Neuronal stem cell (in vitro differentiated cells): ENCODE measurements at regions not wholly inside any gene's neighbourhood (a gene's known extent, or its start where the extent isn't known, plus 50 kb on each side); places are given as distances from the start of the nearest gene placed in this dataset.

Experiments used
- DNase-seq: peaks from one replicate; pipeline ENCODE4 v3.0.0-alpha.2; 2013; ENCODE audit warnings: low spot score
- H2AFZ ChIP-seq: one replicate; pipeline ENCODE4 v1.6.1; 2013; ENCODE audit warnings: mild to moderate bottlenecking, low read length, inconsistent platforms
- H2AK5ac ChIP-seq: 2 replicates; pipeline ENCODE4 v1.6.1; 2013; ENCODE audit warnings: low read depth, mild to moderate bottlenecking, inconsistent platforms, low read length, moderate library complexity, mixed read lengths
- H2BK120ac ChIP-seq: 2 replicates; pipeline ENCODE4 v1.6.1; 2013; ENCODE audit warnings: low read depth, mild to moderate bottlenecking, inconsistent platforms, low read length, moderate library complexity, mixed read lengths
- H2BK12ac ChIP-seq: one replicate; pipeline ENCODE4 v1.6.1; 2013; ENCODE audit warnings: low read length, inconsistent platforms
- H2BK15ac ChIP-seq: 2 replicates; pipeline ENCODE4 v1.6.1; 2013; ENCODE audit warnings: mild to moderate bottlenecking, low read length, inconsistent platforms, mixed read lengths
- H2BK5ac ChIP-seq: one replicate; pipeline ENCODE4 v1.6.1; 2013; ENCODE audit warnings: inconsistent platforms, mild to moderate bottlenecking, low read length, moderate library complexity
- H3K14ac ChIP-seq: one replicate; pipeline ENCODE4 v1.6.1; 2013; ENCODE audit warnings: low read length, inconsistent platforms
- H3K18ac ChIP-seq: 2 replicates; pipeline ENCODE4 v1.6.1; 2013; ENCODE audit warnings: low read length, inconsistent platforms
- H3K23ac ChIP-seq: 2 replicates; pipeline ENCODE4 v1.6.1; 2013; ENCODE audit warnings: low read depth, mild to moderate bottlenecking, mixed read lengths, low read length, inconsistent platforms; ENCODE audit not compliant: poor library complexity
- H3K27ac ChIP-seq: replicated peaks from 3 replicates; pipeline ENCODE4 v1.5.1; 2013; ENCODE audit warnings: low read length, inconsistent platforms
- H3K27me3 ChIP-seq, 3 experiments: 2 replicates each; pipeline ENCODE4 v1.6.1; 2013; ENCODE audit warnings: low read length in 3 of 3, mild to moderate bottlenecking in 2 of 3, inconsistent platforms in 1 of 3, low read depth in 1 of 3, mixed read lengths in 1 of 3, moderate library complexity in 1 of 3; ENCODE audit not compliant: control insufficient read depth in 3 of 3, insufficient read depth in 3 of 3
- H3K36me3 ChIP-seq, 2 donors: replicated peaks in 1 of 2; 2 replicates each; pipeline ENCODE4 v1.6.1; 2013; ENCODE audit warnings: low read length in 2 of 2; ENCODE audit not compliant: control insufficient read depth in 2 of 2, insufficient read depth in 2 of 2
- H3K4ac ChIP-seq: 2 replicates; pipeline ENCODE4 v1.6.1; 2013; ENCODE audit warnings: inconsistent platforms, mild to moderate bottlenecking, low read length, moderate library complexity
- H3K4me1 ChIP-seq, 2 donors: 1 replicate in 1 of 2; 2 replicates in 1 of 2; pipeline ENCODE4 v1.6.1; 2013; ENCODE audit warnings: low read length in 2 of 2, low read depth in 1 of 2; ENCODE audit not compliant: control insufficient read depth in 2 of 2, insufficient read depth in 1 of 2
- H3K4me2 ChIP-seq: one replicate; pipeline ENCODE4 v1.6.1; 2013; ENCODE audit warnings: mild to moderate bottlenecking, low read length, inconsistent platforms; ENCODE audit not compliant: insufficient read depth, poor library complexity, severe bottlenecking
- H3K4me3 ChIP-seq, 2 donors: 2 replicates each; pipeline ENCODE4 v1.5.1; 2013; ENCODE audit warnings: low read length in 2 of 2, mild to moderate bottlenecking in 2 of 2, inconsistent platforms in 1 of 2, moderate library complexity in 1 of 2
- H3K79me1 ChIP-seq: one replicate; pipeline ENCODE4 v1.6.1; 2013; ENCODE audit warnings: low read depth, mild to moderate bottlenecking, inconsistent platforms, low read length, moderate library complexity
- H3K9ac ChIP-seq: one replicate; pipeline ENCODE4 v1.6.1; 2013; ENCODE audit warnings: mild to moderate bottlenecking, low read depth, low read length, inconsistent platforms; ENCODE audit not compliant: poor library complexity
- H3K9me3 ChIP-seq, 2 donors: replicated peaks in 1 of 2; 2 replicates each; pipeline versions ENCODE3 to v1.6.1; 2013; ENCODE audit warnings: low read length in 2 of 2, mild to moderate bottlenecking in 2 of 2, inconsistent platforms in 1 of 2, low read depth in 1 of 2, mixed read lengths in 1 of 2, moderate library complexity in 1 of 2; ENCODE audit not compliant: control insufficient read depth in 2 of 2, insufficient read depth in 1 of 2
- H4K8ac ChIP-seq: one replicate; pipeline ENCODE4 v1.6.1; 2013; ENCODE audit warnings: low read depth, mild to moderate bottlenecking, inconsistent platforms, low read length, moderate library complexity
- H4K91ac ChIP-seq: one replicate; pipeline ENCODE4 v1.6.1; 2013; ENCODE audit warnings: low read length, low read depth, mild to moderate bottlenecking, inconsistent platforms; ENCODE audit not compliant: poor library complexity
- WGBS, 2 donors: extraction: QIAGEN DNeasy Blood & Tissue Kit; methylation state at CpG; one replicate each; pipeline ENCODE4 v1.1.7; 2013; ENCODE audit warnings: missing lambda C conversion rate in 2 of 2, mixed read lengths in 1 of 2; ENCODE audit not compliant: insufficient read length in 2 of 2, insufficient replicate concordance in 1 of 2; ENCODE audit errors: extremely low coverage in 2 of 2; 5-methylcytosine and 5-hydroxymethylcytosine counted together

GRCh38 chr16:58931436-58931835 is 197.3 kb upstream of the GOT2 start:
- no peak overlapping the region for H2BK120ac ChIP-seq
- H2BK5ac ChIP-seq, result no peak overlapping the region
- no CpG with 5 or more reads among the region's 4 CpGs for WGBS, 2 donors
- no peak overlapping the region for H3K4me3 ChIP-seq
- H2BK12ac ChIP-seq, result no peak overlapping the region
- H3K27me3 ChIP-seq, result no peaks in the 10 kb centered on the region
- H3K4me2 ChIP-seq, result no peak overlapping the region
- DNase-seq, result no peak
- no peak overlapping the region for H2AFZ ChIP-seq
- no peak overlapping the region for H3K18ac ChIP-seq
- H3K14ac ChIP-seq, result no peak overlapping the region
- H3K27ac ChIP-seq, result no peak overlapping the region
- H2BK15ac ChIP-seq, result no peak overlapping the region
- peaks cover 0 to 2% of the 10 kb centered on the region in 2 donors for H3K9me3 ChIP-seq
- no peak overlapping the region for H3K9ac ChIP-seq
- no peak overlapping the region for H4K91ac ChIP-seq
- no peak overlapping the region for H3K23ac ChIP-seq
- no peaks in the 10 kb centered on the region for H3K79me1 ChIP-seq
- H3K36me3 ChIP-seq, result no peaks in the 10 kb centered on the region
- H3K4me1 ChIP-seq, result no peaks in the 10 kb centered on the region
- no peak overlapping the region for H2AK5ac ChIP-seq
- H4K8ac ChIP-seq, result no peak overlapping the region
- H3K4ac ChIP-seq, result no peak overlapping the region

- Histone ChIP-seq H2BK5ac (no peak overlapping the region), H3K4me1 (no peaks in the 10 kb centered on the region), H3K23ac (no peak overlapping the region), H3K18ac (no peak overlapping the region), H3K9ac (no peak overlapping the region), H3K27me3 (no peaks in the 10 kb centered on the region), H3K14ac (no peak overlapping the region), H2BK12ac (no peak overlapping the region), H4K8ac (no peak overlapping the region), H3K79me1 (no peaks in the 10 kb centered on the region), H3K36me3 (no peaks in the 10 kb centered on the region), H2AFZ (no peak overlapping the region), H2BK15ac (no peak overlapping the region), H4K91ac (no peak overlapping the region), H2AK5ac (no peak overlapping the region), H2BK120ac (no peak overlapping the region), H3K4me2 (no peak overlapping the region), H3K9me3 (peaks cover 0 to 2% of the 10 kb centered on the region in 2 donors), H3K4me3 (no peak overlapping the region), H3K27ac (no peak overlapping the region), H3K4ac (no peak overlapping the region)
- no CpG with 5 or more reads among the region's 2 CpGs for WGBS, 2 donors
- DNase-seq, result no peak
Observed at GRCh38 chr16:58923094-58923493, 189.0 kb upstream of the GOT2 start.

DNA sequence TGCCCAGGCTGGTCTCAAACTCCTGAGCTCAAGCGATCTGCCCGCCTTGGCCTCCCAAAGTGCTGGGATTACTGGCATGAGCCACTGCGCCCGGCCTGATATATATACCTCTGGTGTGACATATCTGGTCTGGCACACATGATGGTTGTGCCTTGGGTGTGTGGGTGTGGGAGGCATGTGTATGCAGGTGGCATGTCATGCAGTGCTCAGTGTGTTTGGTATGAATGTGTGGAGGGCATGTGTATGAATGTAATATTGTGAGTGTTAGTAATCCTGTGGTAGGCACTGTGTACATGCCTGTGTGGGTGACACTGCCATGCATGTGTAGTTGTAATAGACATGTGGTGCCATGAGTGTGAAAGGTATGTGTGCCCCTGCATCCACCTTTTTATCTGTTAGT is 179.3 kb upstream of the GOT2 start:
- H3K9me3 ChIP-seq, result no peaks in the 10 kb centered on the region
- no CpG with 5 or more reads among the region's 4 CpGs for WGBS, 2 donors

GRCh38 chr16:58912571-58912970 is 178.5 kb upstream of the GOT2 start:
- Histone ChIP-seq H3K79me1 (no peaks in the 10 kb centered on the region), H3K4me3 (no peak overlapping the region), H4K8ac (no peak overlapping the region), H3K27ac (no peak overlapping the region), H2BK5ac (no peak overlapping the region), H3K18ac (no peak overlapping the region), H3K27me3 (no peaks in the 10 kb centered on the region), H3K9me3 (no peaks in the 10 kb centered on the region), H3K4me2 (no peak overlapping the region), H2BK15ac (no peak overlapping the region), H2AFZ (no peak overlapping the region), H3K9ac (no peak overlapping the region), H3K36me3 (no peaks in the 10 kb centered on the region), H3K14ac (no peak overlapping the region), H3K4ac (no peak overlapping the region), H3K23ac (no peak overlapping the region), H2AK5ac (no peak overlapping the region), H2BK120ac (no peak overlapping the region), H4K91ac (no peak overlapping the region), H2BK12ac (no peak overlapping the region), H3K4me1 (no peaks in the 10 kb centered on the region)
- DNase-seq, result no peak

More for the DNA sequence above, 179.3 kb upstream of the GOT2 start:
- Histone ChIP-seq H3K27ac (no peak overlapping the region), H3K4ac (no peak overlapping the region), H2AFZ (no peak overlapping the region), H2AK5ac (no peak overlapping the region), H3K79me1 (no peaks in the 10 kb centered on the region), H4K91ac (no peak overlapping the region), H2BK15ac (no peak overlapping the region), H3K36me3 (no peaks in the 10 kb centered on the region), H3K4me3 (peak overlapping the region in 1 of 2 donors; percentile 67), H2BK120ac (no peak overlapping the region), H2BK12ac (no peak overlapping the region), H3K4me1 (no peaks in the 10 kb centered on the region), H3K9ac (no peak overlapping the region), H3K23ac (no peak overlapping the region), H3K4me2 (no peak overlapping the region), H2BK5ac (no peak overlapping the region), H4K8ac (no peak overlapping the region), H3K18ac (peak overlapping the region; percentile 65), H3K27me3 (no peaks in the 10 kb centered on the region), H3K14ac (no peak overlapping the region)
- DNase-seq, result no peak
